Urothelium cell line (cell line): ENCODE measurements at regions not wholly inside any gene's neighbourhood (a gene's known extent, or its start where the extent isn't known, plus 50 kb on each side); places are given as distances from the start of the nearest gene placed in this dataset.

Experiments used
- DNase-seq: peaks from one replicate; pipeline ENCODE4 v3.0.0; 2011; ENCODE audit warnings: low spot score, mixed read lengths
- FAIRE-seq: peaks from 2 replicates; lab custom pipeline; 2011; peaks lifted over from hg19 to GRCh38; lab: Jason Lieb, UNC

DNA sequence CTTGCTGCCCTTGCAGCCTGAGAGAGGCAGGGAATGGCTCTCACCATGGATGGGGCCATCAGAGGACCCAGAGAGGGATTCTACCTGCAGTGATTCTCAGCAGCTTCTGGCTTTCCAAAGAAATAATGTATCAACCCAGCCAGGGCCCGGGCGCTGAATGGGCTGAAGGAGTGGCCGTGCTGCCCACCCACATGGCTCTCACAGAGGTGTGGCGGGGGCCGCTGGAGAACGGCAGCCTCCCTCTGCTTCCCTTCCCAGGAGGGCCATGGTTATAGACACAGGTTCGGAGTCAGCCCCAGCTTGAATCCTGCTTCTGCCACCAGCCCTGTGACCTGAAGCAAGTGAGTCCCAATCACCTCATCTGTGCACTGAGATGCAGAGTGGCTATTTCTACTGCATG, 82.7 kb downstream of the THAP12 start:
- DNase-seq (no peak), FAIRE-seq (no peak)

- FAIRE-seq, result peak; percentile 5
Observed at GRCh38 chr11:76296731-76297542, 84.0 kb downstream of the THAP12 start.

DNA sequence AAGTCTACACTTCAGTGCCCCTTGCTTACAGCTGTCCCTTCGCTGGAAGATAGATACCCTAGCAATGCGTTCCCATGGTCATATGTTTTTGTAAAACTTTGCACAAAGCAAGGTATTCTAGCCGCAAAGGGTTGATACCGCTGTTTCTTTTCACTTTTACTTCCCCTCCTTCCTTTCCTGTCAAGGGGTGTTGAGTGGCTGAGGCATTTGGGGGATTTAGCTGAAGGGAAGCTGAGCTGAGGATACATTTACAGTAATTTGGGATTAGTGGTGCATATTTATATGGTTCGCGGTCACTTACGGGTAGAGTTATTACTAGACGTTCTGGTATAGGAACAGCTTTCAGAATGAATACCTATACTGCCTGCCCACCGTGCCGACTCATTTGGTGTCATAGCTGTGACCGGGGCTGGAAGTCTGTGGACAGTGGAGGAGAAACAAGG, 86.9 kb upstream of the WNT11 start:
- FAIRE-seq, result peak; percentile 77
- no peak for DNase-seq

More at GRCh38 chr11:76296731-76297542, 84.0 kb downstream of the THAP12 start:
- no peak for DNase-seq

GRCh38 chr11:76292583-76293188, 86.4 kb upstream of the WNT11 start:
- DNase-seq (no peak), FAIRE-seq (no peak)

- DNase-seq, result peak; percentile 63
Observed at GRCh38 chr11:76291576-76292526, 85.5 kb upstream of the WNT11 start.

DNA sequence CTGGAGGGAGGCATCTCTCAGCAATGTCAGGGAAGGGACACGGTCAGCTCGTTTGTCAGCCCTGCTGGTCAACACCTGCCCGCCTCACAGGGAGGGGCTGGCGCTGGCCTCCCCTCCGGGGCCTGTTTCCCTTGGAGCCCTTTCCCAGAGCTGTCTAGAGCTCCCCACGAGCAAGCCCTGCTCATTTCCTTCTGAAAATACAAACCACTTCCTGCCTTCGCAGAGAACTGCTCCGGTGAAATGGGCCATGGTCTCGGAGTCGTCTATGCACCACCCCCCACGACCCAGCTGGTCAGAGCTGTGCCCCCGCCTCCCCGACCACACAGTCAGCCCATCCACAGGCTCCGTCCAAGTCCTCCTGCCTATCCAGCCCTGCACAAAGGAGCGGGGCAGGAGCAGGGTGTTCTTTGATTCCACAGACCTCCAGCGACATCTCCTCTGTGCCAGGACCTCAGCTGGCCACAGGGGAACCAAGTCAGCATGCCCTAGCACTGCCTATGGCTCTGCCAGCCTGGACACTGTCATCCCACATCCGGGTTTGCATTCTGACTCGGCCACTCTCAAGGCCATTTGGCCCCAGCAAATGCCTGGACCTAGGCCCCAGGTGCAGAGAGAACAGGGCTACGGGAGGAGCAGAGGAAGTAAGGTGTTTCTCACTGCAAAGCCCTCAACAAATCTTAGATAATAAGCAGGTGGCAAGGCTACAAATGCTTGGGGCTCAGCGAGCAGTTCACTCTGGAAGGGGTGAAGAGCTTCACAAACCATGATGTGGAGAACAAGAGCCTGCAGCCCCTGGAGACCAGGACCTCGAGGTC, 82.1 kb upstream of the WNT11 start:
- DNase-seq (no peak), FAIRE-seq (peak; percentile 44)

More at GRCh38 chr11:76291576-76292526, 85.5 kb upstream of the WNT11 start:
- FAIRE-seq, result peak; percentile 59

- DNase-seq (no peak), FAIRE-seq (no peak)
Observed at GRCh38 chr11:76287227-76287626, 80.9 kb upstream of the WNT11 start.

- no peak for DNase-seq
- peak; percentile 20 for FAIRE-seq
Observed at GRCh38 chr11:76285397-76286104, 79.2 kb upstream of the WNT11 start.

DNA sequence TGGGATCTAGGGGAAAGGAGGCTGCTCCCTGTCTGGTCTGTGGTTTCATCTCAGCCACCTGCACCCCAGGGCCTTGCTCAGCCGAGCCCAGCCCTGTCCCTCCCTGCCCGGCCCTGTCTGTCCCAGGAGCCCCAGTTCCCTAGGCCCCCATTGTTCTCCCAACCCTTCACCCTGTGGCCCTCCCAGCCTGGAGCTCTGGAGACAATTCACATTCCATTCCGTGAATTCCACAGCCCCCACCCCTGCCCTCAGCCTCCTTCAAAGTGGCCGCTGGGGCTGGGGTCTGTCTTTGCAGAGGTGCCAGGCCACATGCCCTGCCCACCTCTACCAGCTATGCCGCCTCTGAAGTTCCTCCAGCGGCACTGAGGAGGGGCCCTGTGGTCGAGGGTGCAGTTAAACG, 77.9 kb upstream of the WNT11 start:
- DNase-seq, result peak; percentile 32
- no peak for FAIRE-seq

DNA sequence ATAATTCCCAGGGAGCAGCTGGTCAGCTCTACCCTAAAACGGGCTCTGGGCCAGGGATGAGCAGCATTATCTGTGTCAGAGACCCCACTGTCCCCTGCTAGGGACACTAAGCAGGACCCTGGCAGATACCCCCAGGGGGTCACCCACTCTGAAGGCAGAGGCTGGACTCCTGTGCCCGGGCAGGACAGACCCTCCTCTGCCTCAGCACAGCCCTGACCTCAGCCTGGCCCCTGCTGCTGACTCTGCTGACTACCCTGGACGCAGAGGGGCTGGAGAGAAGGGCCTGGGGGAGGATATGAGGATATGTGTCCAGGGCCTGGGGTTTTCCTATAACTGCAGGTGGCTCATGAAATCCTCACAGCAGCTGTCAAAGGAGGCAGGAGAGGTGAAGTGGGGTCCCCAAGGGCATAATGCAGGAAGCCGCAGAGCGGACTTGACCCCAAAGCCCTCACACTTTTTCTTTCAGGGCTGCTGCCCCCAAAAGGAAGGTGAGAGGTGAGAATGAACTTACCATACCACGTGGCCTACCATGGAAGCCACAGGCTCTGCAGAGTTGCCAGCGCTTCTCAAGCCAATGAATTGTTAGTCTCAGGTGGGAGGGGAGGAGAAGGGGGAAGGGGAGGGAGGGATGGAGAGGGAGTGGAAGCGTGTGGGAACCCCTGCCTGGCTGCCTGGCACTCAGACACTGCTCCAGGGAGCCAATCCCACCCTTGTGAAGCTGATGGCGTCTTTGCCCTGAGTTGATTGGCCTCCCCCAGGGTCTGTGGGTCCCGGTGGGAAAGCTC, 76.7 kb upstream of the WNT11 start:
- DNase-seq (no peak), FAIRE-seq (no peak)

GRCh38 chr11:76282172-76282571, 75.9 kb upstream of the WNT11 start:
- DNase-seq (no peak), FAIRE-seq (no peak)

DNA sequence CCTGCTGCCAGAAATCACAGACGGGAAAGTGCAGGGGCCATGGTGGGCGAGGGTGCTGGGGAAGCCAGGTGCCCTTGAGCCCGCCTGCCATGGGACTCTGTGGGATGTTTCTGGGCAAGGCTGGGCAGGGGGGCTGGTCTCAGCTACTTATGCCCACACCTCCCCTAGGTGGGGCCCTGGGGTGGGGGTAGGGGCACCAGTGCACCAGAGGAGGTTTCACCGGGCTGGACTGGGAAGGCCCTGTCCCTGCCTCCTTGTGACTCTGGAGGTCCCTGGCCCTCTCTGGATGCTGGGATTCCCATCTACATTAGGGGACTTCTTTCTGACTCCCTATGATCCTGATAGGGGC, 75.2 kb upstream of the WNT11 start:
- FAIRE-seq, result no peak
- no peak for DNase-seq

DNA sequence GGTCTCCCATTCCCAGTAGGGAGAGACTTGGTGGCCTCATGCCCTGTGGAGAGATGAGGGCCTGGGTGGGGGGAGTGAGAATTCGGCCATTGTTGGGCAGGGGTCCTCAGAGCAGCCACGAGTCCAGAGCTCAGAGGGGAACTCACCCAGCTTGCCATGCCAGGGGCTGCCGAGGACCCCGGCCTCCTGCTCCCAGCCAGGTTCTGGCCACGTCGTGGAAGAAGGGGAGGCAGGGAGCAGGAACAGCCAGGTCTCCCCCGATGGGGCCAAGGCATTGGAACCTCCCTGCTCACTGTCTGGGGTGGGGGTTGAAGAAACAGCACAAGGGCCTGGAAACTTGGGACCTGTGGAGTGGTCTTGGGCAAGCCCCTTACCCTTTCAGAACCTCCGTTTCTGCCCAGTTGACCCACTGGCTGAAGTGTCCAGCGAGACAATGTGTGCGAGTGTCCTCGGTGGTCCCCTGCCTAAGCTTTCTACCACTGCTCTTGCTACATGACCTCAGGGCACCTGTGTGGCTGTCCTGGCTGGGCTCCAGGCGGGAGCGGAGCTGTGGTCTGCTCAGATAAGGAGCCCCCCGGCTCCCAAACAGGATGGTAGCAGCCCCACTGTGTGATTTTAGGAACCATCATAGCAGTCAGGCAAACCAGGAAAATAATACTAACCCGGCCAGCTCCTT, 74.7 kb upstream of the WNT11 start:
- DNase-seq (no peak), FAIRE-seq (peak; percentile 56)

DNA sequence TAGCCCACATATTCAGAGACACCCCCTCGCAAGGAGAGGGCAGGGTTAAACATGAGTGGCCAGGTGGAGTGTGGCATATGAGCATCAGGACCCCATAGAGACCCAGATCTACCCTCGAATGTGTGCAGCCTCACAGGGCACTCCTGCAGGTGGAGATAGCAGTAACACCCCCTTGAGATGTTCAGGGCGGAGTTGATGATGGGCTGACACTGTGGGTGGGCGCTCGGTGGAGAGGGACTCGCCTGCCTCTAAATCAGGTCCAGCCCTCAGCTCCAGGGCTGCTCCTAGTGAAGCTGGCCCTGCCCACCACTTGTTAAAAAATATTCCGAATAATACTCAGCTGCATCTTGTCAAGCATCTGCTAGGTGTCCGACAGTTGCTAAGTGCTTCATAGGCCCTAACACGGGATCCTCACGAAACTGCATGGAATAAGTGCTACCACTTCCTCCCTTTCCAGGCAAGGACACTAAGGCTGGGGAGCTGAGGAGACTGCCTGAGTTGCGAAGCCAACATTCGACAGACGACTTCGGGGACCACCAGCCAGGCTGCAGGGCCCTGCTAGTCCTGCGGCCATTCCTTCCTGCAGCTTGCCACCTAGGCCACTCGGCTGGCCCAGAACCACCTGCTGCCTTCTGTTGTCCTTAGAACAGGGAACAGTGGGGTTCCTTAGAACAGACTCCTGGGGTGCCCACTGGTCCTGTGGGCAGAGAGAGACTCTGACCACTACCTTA, 74.0 kb upstream of the WNT11 start:
- DNase-seq (no peak), FAIRE-seq (no peak)

GRCh38 chr11:76279646-76280045, 73.3 kb upstream of the WNT11 start:
- DNase-seq (no peak), FAIRE-seq (peak; percentile 20)

DNA sequence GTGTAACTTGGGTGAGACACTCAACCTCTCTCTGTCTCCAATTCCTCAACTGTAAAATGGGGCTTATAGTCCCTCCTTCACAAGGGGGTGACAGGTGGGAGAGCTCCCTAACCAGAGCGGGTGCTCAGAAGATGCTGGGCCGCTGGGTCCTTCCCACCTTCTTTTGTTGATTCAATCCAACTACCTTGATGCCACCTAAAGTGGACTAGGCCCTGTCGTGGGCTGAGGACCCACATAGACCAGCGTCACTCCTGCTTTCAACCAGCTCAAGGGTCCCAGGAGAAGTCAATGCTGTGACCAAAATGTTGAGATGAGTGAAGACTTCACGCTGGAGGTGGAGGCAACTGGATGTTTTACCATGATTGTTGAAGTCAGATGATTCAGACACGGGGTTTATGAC, 72.7 kb upstream of the WNT11 start:
- DNase-seq, result no peak
- no peak for FAIRE-seq

DNA sequence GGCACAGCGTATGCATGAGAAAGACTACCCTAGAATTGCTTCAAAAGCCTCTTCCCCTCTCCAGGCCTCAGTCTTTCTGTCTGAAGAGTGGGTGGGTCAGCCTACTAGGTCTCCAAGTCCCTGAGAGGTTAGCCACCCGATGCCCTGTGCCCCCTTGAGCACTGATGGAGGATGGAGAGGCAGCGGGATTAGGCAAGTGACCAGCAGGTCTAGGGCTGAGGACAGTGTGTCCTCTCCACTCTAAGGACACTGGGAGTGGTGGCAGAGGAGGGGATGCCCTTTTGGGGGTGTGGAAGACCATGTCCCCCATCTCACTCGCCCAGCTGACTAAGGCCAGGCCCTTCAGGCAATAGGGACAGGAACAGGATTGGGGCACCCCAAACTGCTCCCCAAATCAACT, 72.2 kb upstream of the WNT11 start:
- DNase-seq (no peak), FAIRE-seq (no peak)
